ENCODE measurements at regions not wholly inside any gene's neighbourhood (a gene's known extent, or its start where the extent isn't known, plus 50 kb on each side); places are given as distances from the start of the nearest gene placed in this dataset.

DNA sequence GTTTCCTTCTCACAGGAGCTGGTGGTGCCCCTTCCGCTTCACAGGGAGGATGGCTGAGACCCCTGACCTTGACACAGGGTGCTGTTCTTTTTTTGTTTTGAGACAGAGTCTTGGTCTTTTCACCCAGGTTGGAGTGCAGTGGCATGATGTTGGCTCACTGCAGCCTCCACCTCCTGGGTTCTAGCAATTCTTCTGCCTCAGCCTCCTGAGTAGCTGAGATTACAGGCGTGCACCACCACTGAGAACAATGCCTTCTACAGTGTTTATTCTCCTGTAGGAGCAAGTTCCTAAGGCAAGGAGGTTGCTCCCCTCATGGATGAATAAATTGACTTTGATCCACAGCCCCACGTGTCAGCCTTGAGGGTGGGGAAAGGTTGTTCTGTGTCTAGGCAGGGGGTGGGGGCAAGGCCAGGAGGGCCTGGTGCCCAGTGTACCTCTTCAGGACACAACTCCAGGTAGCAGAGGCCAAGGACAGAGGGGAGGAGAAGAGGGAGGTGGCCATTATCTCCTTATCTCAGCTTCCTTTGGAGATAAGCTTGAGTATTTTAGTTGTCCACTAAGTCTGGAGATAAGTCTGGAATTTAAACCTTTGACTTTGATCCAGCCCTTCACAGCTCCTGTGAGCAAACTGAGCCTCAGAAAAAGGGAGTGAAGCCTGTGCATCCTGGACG, 159.4 kb downstream of the SEC14L1 start:
- no peaks in the 10 kb centered on the region for H3K9me3 ChIP-seq (ENCODE audit: control insufficient read depth, insufficient read depth, low read depth, low read length)
- H3K4me2 ChIP-seq (ENCODE audit: extremely low read depth, insufficient read depth, low read length), result no peak overlapping the region
- no peak overlapping the region for H3K4me3 ChIP-seq (replicated peaks in 1 of 4; ENCODE audit: control extremely low read depth in 1 of 4, insufficient read depth in 1 of 4, low read depth in 3 of 4, low read length in 4 of 4)
- DNase-seq (ENCODE audit: low read depth in 2 of 2), result peak in 1 of 2 donors; percentile 34
- H3K27me3 ChIP-seq (ENCODE audit: control insufficient read depth, insufficient read depth, low read length), result peaks cover 3% of the 10 kb centered on the region
- TF ChIP-seq, protein P1, sequence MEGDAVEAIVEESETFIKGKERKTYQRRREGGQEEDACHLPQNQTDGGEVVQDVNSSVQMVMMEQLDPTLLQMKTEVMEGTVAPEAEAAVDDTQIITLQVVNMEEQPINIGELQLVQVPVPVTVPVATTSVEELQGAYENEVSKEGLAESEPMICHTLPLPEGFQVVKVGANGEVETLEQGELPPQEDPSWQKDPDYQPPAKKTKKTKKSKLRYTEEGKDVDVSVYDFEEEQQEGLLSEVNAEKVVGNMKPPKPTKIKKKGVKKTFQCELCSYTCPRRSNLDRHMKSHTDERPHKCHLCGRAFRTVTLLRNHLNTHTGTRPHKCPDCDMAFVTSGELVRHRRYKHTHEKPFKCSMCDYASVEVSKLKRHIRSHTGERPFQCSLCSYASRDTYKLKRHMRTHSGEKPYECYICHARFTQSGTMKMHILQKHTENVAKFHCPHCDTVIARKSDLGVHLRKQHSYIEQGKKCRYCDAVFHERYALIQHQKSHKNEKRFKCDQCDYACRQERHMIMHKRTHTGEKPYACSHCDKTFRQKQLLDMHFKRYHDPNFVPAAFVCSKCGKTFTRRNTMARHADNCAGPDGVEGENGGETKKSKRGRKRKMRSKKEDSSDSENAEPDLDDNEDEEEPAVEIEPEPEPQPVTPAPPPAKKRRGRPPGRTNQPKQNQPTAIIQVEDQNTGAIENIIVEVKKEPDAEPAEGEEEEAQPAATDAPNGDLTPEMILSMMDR (conservative IDR thresholded peaks at IDR 0.05 in 1 of 2, IDR thresholded peaks at IDR 0.05 in 1 of 2; ENCODE audit: low read depth in 1 of 2, low read length in 2 of 2), result no peak
- no peak for TF ChIP-seq EZH2 (IDR thresholded peaks at IDR 0.05; ENCODE audit: low read length, missing control alignments)
- no peaks in the 10 kb centered on the region for H3K79me2 ChIP-seq (ENCODE audit: control insufficient read depth, insufficient read depth, low read length)
- no peaks in the 10 kb centered on the region for H3K36me3 ChIP-seq (ENCODE audit: control insufficient read depth, insufficient read depth, low read length)
- H4K20me1 ChIP-seq (ENCODE audit: control insufficient read depth, extremely low read depth, insufficient read depth, low read length), result no peaks in the 10 kb centered on the region
- H3K4me1 ChIP-seq (ENCODE audit: control insufficient read depth, extremely low read depth, insufficient read depth, low read length), result peaks cover 3% of the 10 kb centered on the region
- no peak overlapping the region for H3K27ac ChIP-seq (ENCODE audit: insufficient read depth, low read length)
- no peak overlapping the region for H2AFZ ChIP-seq (ENCODE audit: low read length)
- H3K9ac ChIP-seq (ENCODE audit: insufficient read depth, low read length), result no peak overlapping the region

DNA sequence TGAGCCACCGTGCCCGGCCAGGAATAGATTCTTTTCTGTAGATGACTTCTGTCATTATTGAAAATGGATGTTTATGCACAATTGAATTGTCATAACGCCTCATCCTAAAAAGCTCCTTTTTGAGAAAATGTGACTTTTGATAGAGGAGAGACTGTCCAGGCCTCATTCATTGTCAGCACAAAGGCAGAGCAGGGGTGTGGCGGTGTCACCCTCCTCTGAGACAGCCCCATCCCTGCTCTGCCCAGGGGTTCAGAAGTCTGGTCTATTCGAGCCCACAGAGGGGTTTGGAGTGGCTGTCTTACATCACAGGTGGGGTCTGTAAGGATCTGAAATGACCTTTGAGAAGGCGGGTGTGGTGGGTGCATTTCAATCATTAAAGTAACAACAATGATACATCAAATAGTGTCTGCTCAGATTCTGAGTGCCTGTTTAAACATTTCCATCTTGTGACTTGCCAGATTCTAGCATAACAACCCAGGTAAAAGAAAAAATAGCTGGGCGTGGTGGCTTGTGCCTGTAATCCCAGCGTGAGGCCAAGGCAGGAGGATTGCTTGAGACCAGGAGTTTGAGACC, 161.0 kb downstream of the SEC14L1 start:
- no peak overlapping the region for H3K4me2 ChIP-seq (ENCODE audit: extremely low read depth, insufficient read depth, low read length)
- no peaks in the 10 kb centered on the region for H3K79me2 ChIP-seq (ENCODE audit: control insufficient read depth, insufficient read depth, low read length)
- H3K4me1 ChIP-seq (ENCODE audit: control insufficient read depth, extremely low read depth, insufficient read depth, low read length), result peaks cover 3% of the 10 kb centered on the region
- no peak overlapping the region for H2AFZ ChIP-seq (ENCODE audit: low read length)
- no peak overlapping the region for H3K27ac ChIP-seq (ENCODE audit: insufficient read depth, low read length)
- TF ChIP-seq, protein P1 (conservative IDR thresholded peaks at IDR 0.05 in 1 of 2, IDR thresholded peaks at IDR 0.05 in 1 of 2; ENCODE audit: low read depth in 1 of 2, low read length in 2 of 2), result no peak
- no peak for TF ChIP-seq EZH2 (IDR thresholded peaks at IDR 0.05; ENCODE audit: low read length, missing control alignments)
- H4K20me1 ChIP-seq (ENCODE audit: control insufficient read depth, extremely low read depth, insufficient read depth, low read length), result no peaks in the 10 kb centered on the region
- no peaks in the 10 kb centered on the region for H3K9me3 ChIP-seq (ENCODE audit: control insufficient read depth, insufficient read depth, low read depth, low read length)
- no peak overlapping the region for H3K9ac ChIP-seq (ENCODE audit: insufficient read depth, low read length)
- no peaks in the 10 kb centered on the region for H3K36me3 ChIP-seq (ENCODE audit: control insufficient read depth, insufficient read depth, low read length)
- no peak overlapping the region for H3K4me3 ChIP-seq (replicated peaks in 1 of 4; ENCODE audit: control extremely low read depth in 1 of 4, insufficient read depth in 1 of 4, low read depth in 3 of 4, low read length in 4 of 4)
- no peak for DNase-seq (ENCODE audit: low read depth in 2 of 2)
- H3K27me3 ChIP-seq (ENCODE audit: control insufficient read depth, insufficient read depth, low read length), result no peaks in the 10 kb centered on the region

DNA sequence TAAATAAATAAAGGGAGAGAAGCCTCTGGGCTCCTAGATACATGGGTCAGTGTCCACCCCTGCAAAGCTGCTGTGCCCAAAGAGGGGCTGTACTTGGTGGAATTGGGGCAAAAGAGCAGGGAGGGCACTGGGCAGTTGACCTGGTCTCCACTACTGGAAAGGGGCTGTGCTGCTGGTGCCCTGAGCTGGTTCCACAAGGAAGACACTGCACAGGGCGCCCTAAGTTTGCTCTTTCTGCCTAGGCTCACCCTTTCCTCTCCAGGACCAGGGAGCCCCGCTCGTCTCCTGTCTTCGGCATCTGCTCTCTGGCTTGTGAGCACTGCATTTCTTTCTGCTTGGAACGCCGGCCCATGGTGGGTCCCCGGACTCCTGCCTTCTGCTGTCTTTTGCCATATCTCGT, 161.9 kb downstream of the SEC14L1 start:
- H3K9me3 ChIP-seq (ENCODE audit: control insufficient read depth, insufficient read depth, low read depth, low read length), result no peaks in the 10 kb centered on the region
- no peak overlapping the region for H2AFZ ChIP-seq (ENCODE audit: low read length)
- H4K20me1 ChIP-seq (ENCODE audit: control insufficient read depth, extremely low read depth, insufficient read depth, low read length), result no peaks in the 10 kb centered on the region
- H3K4me3 ChIP-seq (replicated peaks in 1 of 4; ENCODE audit: control extremely low read depth in 1 of 4, insufficient read depth in 1 of 4, low read depth in 3 of 4, low read length in 4 of 4), result no peak overlapping the region
- no peak overlapping the region for H3K4me2 ChIP-seq (ENCODE audit: extremely low read depth, insufficient read depth, low read length)
- H3K36me3 ChIP-seq (ENCODE audit: control insufficient read depth, insufficient read depth, low read length), result no peaks in the 10 kb centered on the region
- TF ChIP-seq, protein P1 (conservative IDR thresholded peaks at IDR 0.05 in 1 of 2, IDR thresholded peaks at IDR 0.05 in 1 of 2; ENCODE audit: low read depth in 1 of 2, low read length in 2 of 2), result no peak
- no peak for TF ChIP-seq EZH2 (IDR thresholded peaks at IDR 0.05; ENCODE audit: low read length, missing control alignments)
- no peak for DNase-seq (ENCODE audit: low read depth in 2 of 2)
- H3K27me3 ChIP-seq (ENCODE audit: control insufficient read depth, insufficient read depth, low read length), result no peaks in the 10 kb centered on the region
- H3K4me1 ChIP-seq (ENCODE audit: control insufficient read depth, extremely low read depth, insufficient read depth, low read length), result peaks cover 3% of the 10 kb centered on the region
- H3K79me2 ChIP-seq (ENCODE audit: control insufficient read depth, insufficient read depth, low read length), result no peaks in the 10 kb centered on the region
- no peak overlapping the region for H3K27ac ChIP-seq (ENCODE audit: insufficient read depth, low read length)
- no peak overlapping the region for H3K9ac ChIP-seq (ENCODE audit: insufficient read depth, low read length)
